BLaER1 treated with 17β-estradiol and CSF1 and Interleukin-3, amounts not matched to agents 10 nM and 100 nM (cell line): ENCODE measurements at regions not wholly inside any gene's neighbourhood (a gene's known extent, or its start where the extent isn't known, plus 50 kb on each side); places are given as distances from the start of the nearest gene placed in this dataset.

Source experiments
- H3K27ac ChIP-seq, 11 experiments: shearing (Covaris generic); formaldehyde crosslinking; 2 replicates each; pipeline ENCODE4 v1.8.1; 2022
- H3K27me3 ChIP-seq, 11 experiments: shearing (Covaris generic); formaldehyde crosslinking; 2 replicates each; pipeline ENCODE4 v1.8.1; 2022
- H3K36me3 ChIP-seq, 11 experiments: shearing (Covaris generic); formaldehyde crosslinking; 2 replicates each; pipeline ENCODE4 v1.8.1; 2022
- H3K4me1 ChIP-seq, 10 experiments: shearing (Covaris generic); formaldehyde crosslinking; 2 replicates each; pipeline ENCODE4 v1.8.1; 2022
- H3K4me2 ChIP-seq, 11 experiments: shearing (Covaris generic); formaldehyde crosslinking; 2 replicates each; pipeline ENCODE4 v1.8.1; 2022
- H3K4me3 ChIP-seq, 10 experiments: shearing (Covaris generic); formaldehyde crosslinking; 2 replicates each; pipeline ENCODE4 v1.8.1; 2022
- H3K9ac ChIP-seq, 11 experiments: shearing (Covaris generic); formaldehyde crosslinking; 2 replicates each; pipeline ENCODE4 v1.8.1; 2022
- H3K9me3 ChIP-seq, 11 experiments: shearing (Covaris generic); formaldehyde crosslinking; replicated peaks in 1 of 11; 2 replicates each; pipeline ENCODE4 v1.8.1; 2022
- H4K20me1 ChIP-seq, 11 experiments: shearing (Covaris generic); formaldehyde crosslinking; 2 replicates each; pipeline ENCODE4 v1.8.1; 2022
- Cebpa-rat ChIP-seq, 11 experiments: shearing (Covaris generic); IDR thresholded peaks; 2 replicates each; pipeline ENCODE4 v1.8.1; 2022

- H4K20me1 ChIP-seq = no peaks in the 10 kb centered on the region
- no peaks in the 10 kb centered on the region for H3K27me3 ChIP-seq
These were observed 524.4 kb upstream of the ZFHX3 start for GRCh38 chr16:73572135-73572828.

GRCh38 chr16:73569266-73569980, 521.5 kb upstream of the ZFHX3 start:
- no peaks in the 10 kb centered on the region for H3K27me3 ChIP-seq
- no peak for TF ChIP-seq Cebpa-rat (IDR thresholded peaks at IDR 0.05)

More at GRCh38 chr16:73572135-73572828, 524.4 kb upstream of the ZFHX3 start:
- H3K9me3 ChIP-seq = no peaks in the 10 kb centered on the region
- no peak overlapping the region for H3K9ac ChIP-seq
- TF ChIP-seq Cebpa-rat (IDR thresholded peaks at IDR 0.05) = no peak
- no peaks in the 10 kb centered on the region for H3K4me1 ChIP-seq
- H3K27ac ChIP-seq = no peak overlapping the region
- no peaks in the 10 kb centered on the region for H3K36me3 ChIP-seq
- H3K4me3 ChIP-seq = no peak overlapping the region
- H3K4me2 ChIP-seq = no peak overlapping the region

GRCh38 chr16:73568769-73569168, 520.8 kb upstream of the ZFHX3 start:
- H3K36me3 ChIP-seq = no peaks in the 10 kb centered on the region
- H3K27me3 ChIP-seq = no peaks in the 10 kb centered on the region
- no peaks in the 10 kb centered on the region for H3K4me1 ChIP-seq

More at GRCh38 chr16:73569266-73569980, 521.5 kb upstream of the ZFHX3 start:
- no peaks in the 10 kb centered on the region for H3K4me1 ChIP-seq
- H3K9ac ChIP-seq = no peak overlapping the region
- no peak overlapping the region for H3K4me2 ChIP-seq
- H3K4me3 ChIP-seq = no peak overlapping the region
- H3K36me3 ChIP-seq = no peaks in the 10 kb centered on the region
- no peaks in the 10 kb centered on the region for H3K9me3 ChIP-seq
- no peaks in the 10 kb centered on the region for H4K20me1 ChIP-seq
- H3K27ac ChIP-seq = no peak overlapping the region

GRCh38 chr16:73565925-73566324, 518.0 kb upstream of the ZFHX3 start:
- no peak for TF ChIP-seq Cebpa-rat (IDR thresholded peaks at IDR 0.05)

More at GRCh38 chr16:73568769-73569168, 520.8 kb upstream of the ZFHX3 start:
- Histone ChIP-seq H4K20me1 (no peaks in the 10 kb centered on the region), H3K4me3 (no peak overlapping the region), H3K9ac (no peak overlapping the region), H3K9me3 (no peaks in the 10 kb centered on the region), H3K27ac (no peak overlapping the region), H3K4me2 (no peak overlapping the region)
- TF ChIP-seq Cebpa-rat (IDR thresholded peaks at IDR 0.05) = no peak

GRCh38 chr16:73565263-73565662, 517.3 kb upstream of the ZFHX3 start:
- no peaks in the 10 kb centered on the region for H3K36me3 ChIP-seq
- no peaks in the 10 kb centered on the region for H3K9me3 ChIP-seq
- H3K4me1 ChIP-seq = no peaks in the 10 kb centered on the region
- no peaks in the 10 kb centered on the region for H4K20me1 ChIP-seq
- no peak overlapping the region for H3K27ac ChIP-seq
- no peak for TF ChIP-seq Cebpa-rat (IDR thresholded peaks at IDR 0.05)
- H3K27me3 ChIP-seq = no peaks in the 10 kb centered on the region
- no peak overlapping the region for H3K4me3 ChIP-seq
- H3K4me2 ChIP-seq = no peak overlapping the region
- H3K9ac ChIP-seq = no peak overlapping the region

More at GRCh38 chr16:73565925-73566324, 518.0 kb upstream of the ZFHX3 start:
- Histone ChIP-seq H3K36me3 (no peaks in the 10 kb centered on the region), H4K20me1 (no peaks in the 10 kb centered on the region), H3K27ac (no peak overlapping the region), H3K27me3 (no peaks in the 10 kb centered on the region), H3K4me1 (no peaks in the 10 kb centered on the region), H3K4me3 (no peak overlapping the region), H3K9ac (no peak overlapping the region), H3K4me2 (no peak overlapping the region), H3K9me3 (no peaks in the 10 kb centered on the region)

- Histone ChIP-seq H3K4me3 (no peak overlapping the region), H3K27me3 (no peaks in the 10 kb centered on the region), H3K27ac (no peak overlapping the region), H3K9me3 (no peaks in the 10 kb centered on the region), H4K20me1 (no peaks in the 10 kb centered on the region), H3K4me1 (no peaks in the 10 kb centered on the region), H3K9ac (no peak overlapping the region), H3K4me2 (no peak overlapping the region), H3K36me3 (no peaks in the 10 kb centered on the region)
- TF ChIP-seq Cebpa-rat (IDR thresholded peaks at IDR 0.05) = no peak
These were observed 515.8 kb upstream of the ZFHX3 start for GRCh38 chr16:73563709-73564108.

- Histone ChIP-seq H3K9ac (no peak overlapping the region), H3K27me3 (no peaks in the 10 kb centered on the region), H3K4me3 (no peak overlapping the region), H4K20me1 (no peaks in the 10 kb centered on the region), H3K36me3 (no peaks in the 10 kb centered on the region), H3K9me3 (no peaks in the 10 kb centered on the region), H3K27ac (no peak overlapping the region), H3K4me1 (no peaks in the 10 kb centered on the region), H3K4me2 (no peak overlapping the region)
- TF ChIP-seq Cebpa-rat (IDR thresholded peaks at IDR 0.05) = no peak
These were observed 512.6 kb upstream of the ZFHX3 start for GRCh38 chr16:73560497-73560896.

- no peaks in the 10 kb centered on the region for H3K4me1 ChIP-seq
- no peaks in the 10 kb centered on the region for H3K36me3 ChIP-seq
- H4K20me1 ChIP-seq = no peaks in the 10 kb centered on the region
- H3K27ac ChIP-seq = no peak overlapping the region
- no peak overlapping the region for H3K4me2 ChIP-seq
- no peak overlapping the region for H3K4me3 ChIP-seq
- no peak for TF ChIP-seq Cebpa-rat (IDR thresholded peaks at IDR 0.05)
- H3K9ac ChIP-seq = no peak overlapping the region
- no peaks in the 10 kb centered on the region for H3K27me3 ChIP-seq
- no peaks in the 10 kb centered on the region for H3K9me3 ChIP-seq
These were observed 510.3 kb upstream of the ZFHX3 start for GRCh38 chr16:73558219-73558618.

- Histone ChIP-seq H3K4me1 (no peaks in the 10 kb centered on the region), H3K27me3 (no peaks in the 10 kb centered on the region), H3K36me3 (no peaks in the 10 kb centered on the region), H3K27ac (no peak overlapping the region), H3K9ac (no peak overlapping the region), H3K9me3 (no peaks in the 10 kb centered on the region), H3K4me2 (no peak overlapping the region), H4K20me1 (no peaks in the 10 kb centered on the region), H3K4me3 (no peak overlapping the region)
- no peak for TF ChIP-seq Cebpa-rat (IDR thresholded peaks at IDR 0.05)
These were observed 506.2 kb upstream of the ZFHX3 start for GRCh38 chr16:73553941-73554660.
